Smooth muscle cell (in vitro differentiated cells): ENCODE measurements at regions not wholly inside any gene's neighbourhood (a gene's known extent, or its start where the extent isn't known, plus 50 kb on each side); places are given as distances from the start of the nearest gene placed in this dataset.

ENCODE experiments used
- DNase-seq: peaks from one replicate; lab custom pipeline; 2025; ENCODE audit not compliant: unreplicated experiment; lab: John Stamatoyannopoulos, UW
- H2AFZ ChIP-seq: fragments of 200-600 bp; sonication (generic); 2 replicates; pipeline ENCODE4 v1.6.0; 2016; ENCODE audit warnings: antibody characterized with exemption, low read depth, mild to moderate bottlenecking
- H3F3A ChIP-seq: fragments of 200-600 bp; sonication (generic); 2 replicates; pipeline ENCODE4 v1.6.0; 2017; ENCODE audit warnings: antibody characterized with exemption, low read depth
- H3K27ac ChIP-seq: fragments of 200-600 bp; sonication (generic); 2 replicates; pipeline ENCODE4 v1.5.1; 2016; ENCODE audit warnings: low read depth, mild to moderate bottlenecking
- H3K27me3 ChIP-seq: fragments of 200-600 bp; sonication (generic); 2 replicates; pipeline ENCODE4 v1.6.1; 2016; ENCODE audit warnings: low read depth, mild to moderate bottlenecking
- H3K36me3 ChIP-seq: fragments of 200-600 bp; sonication (generic); 2 replicates; pipeline ENCODE4 v1.5.1; 2016; ENCODE audit warnings: low read depth
- H3K4me1 ChIP-seq: fragments of 200-600 bp; sonication (generic); 2 replicates; pipeline ENCODE4 v1.5.1; 2016; ENCODE audit warnings: low read depth
- H3K4me2 ChIP-seq: fragments of 200-600 bp; sonication (generic); 2 replicates; pipeline ENCODE4 v1.6.0; 2016; ENCODE audit warnings: mild to moderate bottlenecking
- H3K4me3 ChIP-seq: fragments of 200-600 bp; sonication (generic); 2 replicates; pipeline ENCODE4 v1.5.1; 2016; ENCODE audit warnings: mild to moderate bottlenecking
- H3K79me2 ChIP-seq: fragments of 200-600 bp; sonication (generic); 2 replicates; pipeline ENCODE4 v1.6.0; 2016; ENCODE audit warnings: low read depth, mild to moderate bottlenecking
- H3K9ac ChIP-seq: fragments of 200-600 bp; sonication (generic); 2 replicates; pipeline ENCODE4 v1.6.0; 2016; ENCODE audit warnings: low read depth
- H3K9me3 ChIP-seq: fragments of 200-600 bp; sonication (generic); replicated peaks from 2 replicates; pipeline ENCODE4 v1.5.1; 2016; ENCODE audit warnings: low read depth
- H4K20me1 ChIP-seq: fragments of 200-600 bp; sonication (generic); 2 replicates; pipeline ENCODE4 v1.6.0; 2016; ENCODE audit warnings: low read depth
- CTCF ChIP-seq: fragments of 200-600 bp; sonication (generic); IDR thresholded peaks from 2 replicates; pipeline ENCODE4 v1.5.1; 2017; ENCODE audit warnings: borderline replicate concordance, mild to moderate bottlenecking, antibody characterized with exemption; ENCODE audit not compliant: insufficient read depth, poor library complexity, severe bottlenecking
- WGBS: methylation state at CpG from one replicate; pipeline ENCODE4 v1.1.7; 2016; ENCODE audit warnings: low lambda C conversion rate; 5-methylcytosine and 5-hydroxymethylcytosine counted together

- no peaks in the 10 kb centered on the region for H4K20me1 ChIP-seq
- H3K27ac ChIP-seq = no peak overlapping the region
- DNase-seq = no peak
- H3K36me3 ChIP-seq = no peaks in the 10 kb centered on the region
- H3K4me3 ChIP-seq = no peak overlapping the region
- 85% methylated on average over 1 of the region's 1 CpG for WGBS
- H3K79me2 ChIP-seq = no peaks in the 10 kb centered on the region
- TF ChIP-seq CTCF = no peak
- H3K27me3 ChIP-seq = no peaks in the 10 kb centered on the region
- H3K9me3 ChIP-seq = no peaks in the 10 kb centered on the region
- H3K9ac ChIP-seq = no peak overlapping the region
- H3K4me2 ChIP-seq = no peak overlapping the region
- no peaks in the 10 kb centered on the region for H3F3A ChIP-seq
- no peak overlapping the region for H2AFZ ChIP-seq
- no peaks in the 10 kb centered on the region for H3K4me1 ChIP-seq
Measured at GRCh38 chr11:29135504-29135903, 881.3 kb downstream of the KCNA4 start.

- Histone ChIP-seq H3K9ac (no peak overlapping the region), H4K20me1 (no peaks in the 10 kb centered on the region), H3K79me2 (no peaks in the 10 kb centered on the region), H3K36me3 (no peaks in the 10 kb centered on the region), H3K4me3 (no peak overlapping the region), H3K9me3 (no peaks in the 10 kb centered on the region), H3K27ac (no peak overlapping the region), H3K4me1 (no peaks in the 10 kb centered on the region), H3K4me2 (no peak overlapping the region), H2AFZ (no peak overlapping the region), H3K27me3 (no peaks in the 10 kb centered on the region), H3F3A (no peaks in the 10 kb centered on the region)
- no peak for DNase-seq
- WGBS = 96% methylated on average over 1 of the region's 1 CpG
- TF ChIP-seq CTCF = no peak
Measured at GRCh38 chr11:29131055-29131454, 885.8 kb downstream of the KCNA4 start.

GRCh38 chr11:29129844-29130243, 887.0 kb downstream of the KCNA4 start:
- Histone ChIP-seq H4K20me1 (no peaks in the 10 kb centered on the region), H3K4me3 (no peak overlapping the region), H2AFZ (no peak overlapping the region), H3K4me2 (no peak overlapping the region), H3K36me3 (no peaks in the 10 kb centered on the region), H3K4me1 (no peaks in the 10 kb centered on the region), H3K9me3 (no peaks in the 10 kb centered on the region), H3K27me3 (no peaks in the 10 kb centered on the region), H3K27ac (no peak overlapping the region), H3K9ac (no peak overlapping the region), H3K79me2 (no peaks in the 10 kb centered on the region), H3F3A (no peaks in the 10 kb centered on the region)
- WGBS = 100% methylated on average over 1 of the region's 1 CpG
- DNase-seq = no peak
- no peak for TF ChIP-seq CTCF

GRCh38 chr11:29127461-29127860, 889.4 kb downstream of the KCNA4 start:
- Histone ChIP-seq H4K20me1 (no peaks in the 10 kb centered on the region), H2AFZ (no peak overlapping the region), H3K9ac (no peak overlapping the region), H3K27me3 (no peaks in the 10 kb centered on the region), H3K4me2 (no peak overlapping the region), H3F3A (no peaks in the 10 kb centered on the region), H3K27ac (no peak overlapping the region), H3K9me3 (no peaks in the 10 kb centered on the region), H3K79me2 (no peaks in the 10 kb centered on the region), H3K36me3 (no peaks in the 10 kb centered on the region), H3K4me1 (no peaks in the 10 kb centered on the region), H3K4me3 (no peak overlapping the region)
- no peak for DNase-seq
- TF ChIP-seq CTCF = no peak
